ENCODE measurements at regions not wholly inside any gene's neighbourhood (a gene's known extent, or its start where the extent isn't known, plus 50 kb on each side); places are given as distances from the start of the nearest gene placed in this dataset.

DNA sequence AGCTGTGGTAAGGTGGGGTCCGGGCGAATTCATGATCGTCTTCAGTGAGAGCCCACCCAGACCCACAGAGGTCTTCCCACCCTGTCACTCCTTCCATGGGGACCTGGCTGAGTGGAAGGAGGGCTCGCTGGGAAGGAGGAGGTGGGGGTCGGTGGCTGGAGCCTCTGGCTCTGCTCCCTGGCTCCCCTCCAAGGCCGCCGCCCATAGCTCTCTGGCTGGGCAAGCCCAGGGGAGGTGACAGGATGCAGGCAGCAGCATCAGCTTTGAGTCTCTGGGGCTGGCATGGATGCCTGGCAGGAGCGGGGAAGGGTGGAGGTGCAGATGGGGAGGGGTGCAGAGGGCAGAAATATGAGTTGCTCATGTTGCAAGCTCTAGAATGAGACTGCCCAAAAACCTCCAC lies 147.0 kb downstream of the ENGASE start:
- WGBS, result 92% methylated on average over 8 of the region's 8 CpGs
- Histone ChIP-seq H3K27me3 (ENCODE audit: control insufficient read depth in 2 of 2, insufficient read depth in 1 of 2, low read length in 1 of 2) (peaks cover 14 to 57% of the 10 kb centered on the region in 2 donors), H3K27ac (ENCODE audit: low read depth in 1 of 2, low read length in 1 of 2) (no peak overlapping the region), H3K4me1 (ENCODE audit: control insufficient read depth in 2 of 2, insufficient read depth in 2 of 2, low read length in 2 of 2) (no peaks in the 10 kb centered on the region), H3K36me3 (ENCODE audit: control insufficient read depth in 2 of 2, insufficient read depth in 2 of 2, low read length in 1 of 2) (no peaks in the 10 kb centered on the region), H3K4me3 (ENCODE audit: low read length in 2 of 2) (no peak overlapping the region), H3K9me3 (ENCODE audit: control insufficient read depth in 2 of 2, insufficient read depth in 1 of 2, low read length in 1 of 2) (no peaks in the 10 kb centered on the region)
- DNase-seq (ENCODE audit: low read depth in 6 of 9, low spot score in 9 of 9), result no peak

DNA sequence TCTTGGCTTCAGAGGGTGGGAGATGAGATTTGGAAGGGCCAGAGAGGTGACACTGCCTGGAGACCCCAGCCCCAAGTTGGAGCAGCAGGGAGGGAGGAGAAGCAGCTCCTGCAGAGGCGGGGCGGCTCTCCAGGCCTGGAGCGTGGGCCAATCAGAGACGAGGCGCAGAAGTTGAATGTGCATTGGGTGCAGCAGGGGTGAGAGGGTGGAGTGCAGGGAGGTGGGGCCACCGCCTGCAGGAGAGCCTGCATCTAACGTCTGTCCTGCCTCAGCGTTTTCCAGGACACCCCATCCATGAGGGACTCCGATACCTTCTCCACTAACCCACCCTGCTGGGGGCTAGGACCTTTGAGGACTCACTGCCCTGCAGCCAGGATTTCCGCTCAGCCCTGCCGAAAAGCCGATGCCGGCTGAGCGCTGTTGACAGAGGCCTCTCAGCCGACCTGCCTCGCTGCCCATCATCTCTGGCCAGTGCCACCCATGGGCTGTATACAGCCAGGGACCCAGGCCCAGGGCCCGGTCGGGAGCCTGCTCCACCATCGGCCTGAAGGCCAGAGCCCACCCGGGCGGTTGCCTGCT lies 146.2 kb downstream of the ENGASE start:
- DNase-seq (ENCODE audit: low read depth in 6 of 9, low spot score in 9 of 9), result no peak
- WGBS, result 29% methylated on average over 21 of the region's 21 CpGs
- Histone ChIP-seq H3K4me3 (ENCODE audit: low read length in 2 of 2) (no peak overlapping the region), H3K9me3 (ENCODE audit: control insufficient read depth in 2 of 2, insufficient read depth in 1 of 2, low read length in 1 of 2) (no peaks in the 10 kb centered on the region), H3K4me1 (ENCODE audit: control insufficient read depth in 2 of 2, insufficient read depth in 2 of 2, low read length in 2 of 2) (no peaks in the 10 kb centered on the region), H3K36me3 (ENCODE audit: control insufficient read depth in 2 of 2, insufficient read depth in 2 of 2, low read length in 1 of 2) (no peaks in the 10 kb centered on the region), H3K27me3 (ENCODE audit: control insufficient read depth in 2 of 2, insufficient read depth in 1 of 2, low read length in 1 of 2) (peaks cover 14 to 58% of the 10 kb centered on the region in 2 donors), H3K27ac (ENCODE audit: low read depth in 1 of 2, low read length in 1 of 2) (no peak overlapping the region)

DNA sequence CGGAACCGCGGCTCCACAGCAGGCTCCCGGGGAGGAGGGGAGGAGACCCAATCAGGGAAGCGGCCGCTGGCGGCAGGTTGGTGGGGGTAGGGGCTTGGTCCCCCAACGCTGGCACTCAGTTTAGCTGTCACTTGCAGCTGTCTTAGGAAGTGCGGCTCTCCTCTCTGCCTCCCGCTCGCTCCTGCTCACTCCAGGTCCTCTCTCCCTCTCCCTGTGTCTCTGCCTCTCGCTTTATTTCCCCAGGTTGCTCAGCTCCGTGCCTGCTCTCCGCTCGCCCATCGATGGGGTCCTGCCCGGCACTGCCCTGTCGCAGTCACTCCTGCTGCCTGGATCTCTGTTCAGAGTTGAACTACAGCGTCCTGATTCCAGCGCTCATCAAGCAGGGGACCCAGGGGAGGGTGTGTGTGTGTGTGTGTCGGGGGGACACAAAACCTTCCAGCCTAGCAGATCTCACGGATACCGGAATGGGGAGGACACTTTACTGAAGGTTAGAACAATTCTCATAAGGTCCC lies 145.6 kb downstream of the ENGASE start:
- no peak for DNase-seq (ENCODE audit: low read depth in 6 of 9, low spot score in 9 of 9)
- WGBS, result 3% methylated on average over 23 of the region's 23 CpGs
- Histone ChIP-seq H3K27me3 (ENCODE audit: control insufficient read depth in 2 of 2, insufficient read depth in 1 of 2, low read length in 1 of 2) (peaks cover 14 to 62% of the 10 kb centered on the region in 2 donors), H3K4me3 (ENCODE audit: low read length in 2 of 2) (no peak overlapping the region), H3K9me3 (ENCODE audit: control insufficient read depth in 2 of 2, insufficient read depth in 1 of 2, low read length in 1 of 2) (no peaks in the 10 kb centered on the region), H3K4me1 (ENCODE audit: control insufficient read depth in 2 of 2, insufficient read depth in 2 of 2, low read length in 2 of 2) (no peaks in the 10 kb centered on the region), H3K27ac (ENCODE audit: low read depth in 1 of 2, low read length in 1 of 2) (no peak overlapping the region), H3K36me3 (ENCODE audit: control insufficient read depth in 2 of 2, insufficient read depth in 2 of 2, low read length in 1 of 2) (no peaks in the 10 kb centered on the region)

DNA sequence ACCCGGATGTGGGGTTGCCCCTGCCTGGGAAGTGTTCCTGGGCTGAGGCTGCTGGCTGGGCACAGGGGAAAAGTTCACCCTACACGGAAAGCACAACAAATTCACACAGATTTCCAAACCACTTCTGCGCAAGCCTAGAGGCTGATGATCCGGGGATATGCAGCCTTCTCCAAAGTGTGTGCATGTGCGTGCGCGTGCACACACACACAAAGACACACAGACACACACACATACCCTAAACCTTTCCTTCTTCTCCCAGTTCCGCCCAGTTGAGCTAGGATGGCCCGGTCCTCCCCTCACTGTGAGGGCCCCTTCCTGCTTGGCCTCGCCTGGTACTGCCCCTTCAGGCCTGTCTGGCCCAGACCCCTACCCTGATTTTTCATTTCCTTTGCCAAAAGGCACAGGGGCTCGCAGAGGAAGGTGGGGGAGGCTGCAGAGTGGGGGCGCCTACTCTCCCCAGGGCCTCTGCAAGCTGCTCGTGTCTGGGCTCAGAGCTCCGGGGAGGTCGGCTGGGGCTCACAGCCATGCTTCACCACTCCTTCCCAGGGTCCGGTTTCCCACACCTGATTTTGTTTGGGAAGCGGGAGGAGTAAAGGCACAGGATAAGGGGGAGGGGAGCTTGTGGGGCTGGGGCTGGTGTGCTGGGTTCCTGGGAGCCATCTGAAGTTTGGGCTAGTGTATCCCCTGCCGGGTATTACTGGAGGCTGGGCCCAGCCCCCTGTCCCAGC lies 144.7 kb downstream of the ENGASE start:
- no peak for DNase-seq (ENCODE audit: low read depth in 6 of 9, low spot score in 9 of 9)
- peaks cover 14 to 69% of the 10 kb centered on the region in 2 donors for H3K27me3 ChIP-seq (ENCODE audit: control insufficient read depth in 2 of 2, insufficient read depth in 1 of 2, low read length in 1 of 2)
- WGBS, result 85% methylated on average over 18 of the region's 18 CpGs

DNA sequence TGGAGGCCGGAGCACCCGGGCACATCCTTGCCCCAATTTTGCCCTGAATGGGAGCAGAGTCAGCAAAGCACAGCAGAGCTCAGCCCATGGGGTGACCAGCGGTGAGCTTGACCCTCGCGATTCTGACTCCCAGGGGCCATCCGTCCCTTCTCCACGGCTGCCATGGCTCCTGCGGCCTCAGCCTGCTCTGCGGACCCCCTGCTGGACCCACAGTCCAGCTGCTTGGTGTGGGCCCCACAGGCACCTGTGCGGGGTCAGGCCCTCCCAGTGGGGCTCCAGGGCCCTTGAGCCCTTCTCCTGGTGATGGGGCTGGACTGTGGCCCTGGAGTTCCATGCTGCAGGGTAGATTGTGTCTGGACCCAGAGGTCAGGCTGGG lies 144.2 kb downstream of the ENGASE start:
- no peak for DNase-seq (ENCODE audit: low read depth in 6 of 9, low spot score in 9 of 9)
- Histone ChIP-seq H3K27ac (ENCODE audit: low read depth in 1 of 2, low read length in 1 of 2) (no peak overlapping the region), H3K4me1 (ENCODE audit: control insufficient read depth in 2 of 2, insufficient read depth in 2 of 2, low read length in 2 of 2) (no peaks in the 10 kb centered on the region), H3K9me3 (ENCODE audit: control insufficient read depth in 2 of 2, insufficient read depth in 1 of 2, low read length in 1 of 2) (no peaks in the 10 kb centered on the region), H3K36me3 (ENCODE audit: control insufficient read depth in 2 of 2, insufficient read depth in 2 of 2, low read length in 1 of 2) (no peaks in the 10 kb centered on the region), H3K27me3 (ENCODE audit: control insufficient read depth in 2 of 2, insufficient read depth in 1 of 2, low read length in 1 of 2) (peaks cover 14 to 73% of the 10 kb centered on the region in 2 donors), H3K4me3 (ENCODE audit: low read length in 2 of 2) (no peak overlapping the region)
- WGBS, result 96% methylated on average over 10 of the region's 10 CpGs

More for the DNA sequence above, 144.7 kb downstream of the ENGASE start:
- Histone ChIP-seq H3K36me3 (ENCODE audit: control insufficient read depth in 2 of 2, insufficient read depth in 2 of 2, low read length in 1 of 2) (no peaks in the 10 kb centered on the region), H3K9me3 (ENCODE audit: control insufficient read depth in 2 of 2, insufficient read depth in 1 of 2, low read length in 1 of 2) (no peaks in the 10 kb centered on the region), H3K4me1 (ENCODE audit: control insufficient read depth in 2 of 2, insufficient read depth in 2 of 2, low read length in 2 of 2) (no peaks in the 10 kb centered on the region), H3K27ac (ENCODE audit: low read depth in 1 of 2, low read length in 1 of 2) (no peak overlapping the region), H3K4me3 (ENCODE audit: low read length in 2 of 2) (no peak overlapping the region)

DNA sequence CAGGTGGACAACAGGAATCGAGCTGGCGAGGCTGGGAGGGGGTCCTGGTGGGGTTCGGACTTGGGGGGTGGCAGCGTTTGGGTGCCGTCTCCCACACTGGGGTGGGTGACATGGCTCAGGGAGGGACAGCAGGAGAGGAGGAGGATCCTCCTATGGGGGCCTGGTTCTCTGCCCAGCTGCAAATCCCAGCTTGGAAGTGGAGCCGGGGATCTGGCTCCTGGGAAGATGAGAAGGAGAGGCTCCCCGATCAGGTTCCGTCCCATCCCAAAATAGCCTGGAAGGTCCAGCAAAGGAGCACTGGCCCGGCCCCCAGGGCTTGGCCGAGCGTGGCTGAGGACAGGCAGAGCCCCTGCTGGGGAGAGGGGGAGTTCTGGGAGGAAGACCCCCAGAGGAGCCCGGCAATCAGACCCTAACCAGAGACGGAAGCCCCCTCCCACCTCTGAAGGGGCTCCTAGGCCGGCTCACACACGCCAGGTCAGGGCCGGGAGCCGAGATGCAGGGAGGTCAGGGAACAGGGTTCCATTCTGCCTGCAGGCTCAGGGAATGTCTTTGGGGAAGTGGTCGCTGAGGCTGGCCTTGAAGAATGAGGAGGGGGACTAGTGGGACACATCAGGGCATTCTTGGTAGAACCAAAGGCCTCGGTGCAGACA lies 143.7 kb downstream of the ENGASE start:
- Histone ChIP-seq H3K27me3 (ENCODE audit: control insufficient read depth in 2 of 2, insufficient read depth in 1 of 2, low read length in 1 of 2) (peaks cover 14 to 73% of the 10 kb centered on the region in 2 donors), H3K27ac (ENCODE audit: low read depth in 1 of 2, low read length in 1 of 2) (no peak overlapping the region), H3K36me3 (ENCODE audit: control insufficient read depth in 2 of 2, insufficient read depth in 2 of 2, low read length in 1 of 2) (no peaks in the 10 kb centered on the region), H3K4me3 (ENCODE audit: low read length in 2 of 2) (no peak overlapping the region), H3K4me1 (ENCODE audit: control insufficient read depth in 2 of 2, insufficient read depth in 2 of 2, low read length in 2 of 2) (no peaks in the 10 kb centered on the region), H3K9me3 (ENCODE audit: control insufficient read depth in 2 of 2, insufficient read depth in 1 of 2, low read length in 1 of 2) (no peaks in the 10 kb centered on the region)
- no peak for DNase-seq (ENCODE audit: low read depth in 6 of 9, low spot score in 9 of 9)
- 89% methylated on average over 19 of the region's 19 CpGs for WGBS

- no peaks in the 10 kb centered on the region for H3K36me3 ChIP-seq (ENCODE audit: control insufficient read depth in 2 of 2, insufficient read depth in 2 of 2, low read length in 1 of 2)
- peaks cover 14 to 71% of the 10 kb centered on the region in 2 donors for H3K27me3 ChIP-seq (ENCODE audit: control insufficient read depth in 2 of 2, insufficient read depth in 1 of 2, low read length in 1 of 2)
- WGBS, result 88% methylated on average over 12 of the region's 12 CpGs
- H3K9me3 ChIP-seq (ENCODE audit: control insufficient read depth in 2 of 2, insufficient read depth in 1 of 2, low read length in 1 of 2), result no peaks in the 10 kb centered on the region
- H3K27ac ChIP-seq (ENCODE audit: low read depth in 1 of 2, low read length in 1 of 2), result no peak overlapping the region
- DNase-seq (ENCODE audit: low read depth in 6 of 9, low spot score in 9 of 9), result no peak
- no peak overlapping the region for H3K4me3 ChIP-seq (ENCODE audit: low read length in 2 of 2)
- no peaks in the 10 kb centered on the region for H3K4me1 ChIP-seq (ENCODE audit: control insufficient read depth in 2 of 2, insufficient read depth in 2 of 2, low read length in 2 of 2)
Measured at GRCh38 chr17:79217473-79218135, 143.0 kb downstream of the ENGASE start.

- 93% methylated on average over 6 of the region's 6 CpGs for WGBS
- Histone ChIP-seq H3K27me3 (ENCODE audit: control insufficient read depth in 2 of 2, insufficient read depth in 1 of 2, low read length in 1 of 2) (peaks cover 14 to 70% of the 10 kb centered on the region in 2 donors), H3K27ac (ENCODE audit: low read depth in 1 of 2, low read length in 1 of 2) (no peak overlapping the region), H3K4me3 (ENCODE audit: low read length in 2 of 2) (no peak overlapping the region), H3K9me3 (ENCODE audit: control insufficient read depth in 2 of 2, insufficient read depth in 1 of 2, low read length in 1 of 2) (no peaks in the 10 kb centered on the region), H3K4me1 (ENCODE audit: control insufficient read depth in 2 of 2, insufficient read depth in 2 of 2, low read length in 2 of 2) (no peaks in the 10 kb centered on the region), H3K36me3 (ENCODE audit: control insufficient read depth in 2 of 2, insufficient read depth in 2 of 2, low read length in 1 of 2) (no peaks in the 10 kb centered on the region)
- DNase-seq (ENCODE audit: low read depth in 6 of 9, low spot score in 9 of 9), result no peak
Measured at GRCh38 chr17:79216826-79217225, 142.2 kb downstream of the ENGASE start.

- no peak overlapping the region for H3K4me3 ChIP-seq (ENCODE audit: low read length in 2 of 2)
- H3K27me3 ChIP-seq (ENCODE audit: control insufficient read depth in 2 of 2, insufficient read depth in 1 of 2, low read length in 1 of 2), result peaks cover 14 to 70% of the 10 kb centered on the region in 2 donors
- no peaks in the 10 kb centered on the region for H3K9me3 ChIP-seq (ENCODE audit: control insufficient read depth in 2 of 2, insufficient read depth in 1 of 2, low read length in 1 of 2)
- no peak overlapping the region for H3K27ac ChIP-seq (ENCODE audit: low read depth in 1 of 2, low read length in 1 of 2)
- no peaks in the 10 kb centered on the region for H3K36me3 ChIP-seq (ENCODE audit: control insufficient read depth in 2 of 2, insufficient read depth in 2 of 2, low read length in 1 of 2)
- DNase-seq (ENCODE audit: low read depth in 6 of 9, low spot score in 9 of 9), result no peak
- no peaks in the 10 kb centered on the region for H3K4me1 ChIP-seq (ENCODE audit: control insufficient read depth in 2 of 2, insufficient read depth in 2 of 2, low read length in 2 of 2)
- WGBS, result 77% methylated on average over 6 of the region's 6 CpGs
Measured at GRCh38 chr17:79216391-79216790, 141.8 kb downstream of the ENGASE start.

Data from thymus (tissue), 11 donors.